Activated T-cell treated with anti-CD3 and anti-CD28 coated beads for 1 hour (primary cell): ENCODE measurements at regions not wholly inside any gene's neighbourhood (a gene's known extent, or its start where the extent isn't known, plus 50 kb on each side); places are given as distances from the start of the nearest gene placed in this dataset.

ENCODE experiments used
- DNase-seq: peaks from one replicate; pipeline ENCODE4 v3.0.0-alpha.2; 2020; ENCODE audit warnings: low read depth

DNA sequence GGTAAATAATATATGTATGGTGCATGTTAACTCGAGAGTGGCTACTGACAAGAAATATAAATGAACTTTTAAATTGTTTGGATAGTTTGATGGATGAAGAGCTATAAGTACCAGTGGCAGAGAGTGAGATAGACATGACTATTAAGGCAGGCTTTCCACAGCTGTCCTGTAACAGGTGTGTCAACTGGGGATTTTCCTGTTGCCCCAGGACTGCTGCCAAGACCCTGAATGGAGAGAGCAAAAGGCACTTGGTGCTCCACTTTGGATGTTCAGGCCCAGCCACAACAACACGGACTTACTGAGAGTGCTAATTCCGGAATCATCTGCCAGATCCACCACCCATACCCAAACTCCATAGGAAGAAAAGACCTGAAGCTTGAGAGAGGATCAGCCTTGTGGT is 215.1 kb downstream of the SEC61B start:
- DNase-seq = no peak

- no peak for DNase-seq
Observed at GRCh38 chr9:99438596-99438995, 216.5 kb downstream of the SEC61B start.

DNA sequence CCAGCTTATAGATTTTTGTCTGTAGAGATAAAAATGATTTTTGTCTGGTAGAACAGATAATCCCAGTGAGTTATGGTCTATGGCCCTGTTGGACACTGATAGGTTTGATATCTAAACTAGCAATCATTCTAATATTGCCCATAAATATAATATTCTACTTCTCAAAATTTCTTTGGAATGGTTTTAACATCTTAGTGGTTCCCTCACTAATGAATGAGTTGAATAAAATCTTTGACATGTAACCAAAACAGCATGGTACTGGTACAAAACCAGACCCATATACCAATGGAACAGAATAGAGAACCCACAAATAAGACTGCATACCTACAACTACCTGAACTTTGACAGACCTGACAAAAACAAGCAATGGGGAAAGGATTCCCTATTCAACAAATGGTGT is 219.7 kb downstream of the SEC61B start:
- no peak for DNase-seq

- no peak for DNase-seq
Observed at GRCh38 chr9:99445371-99445891, 223.3 kb downstream of the SEC61B start.

DNA sequence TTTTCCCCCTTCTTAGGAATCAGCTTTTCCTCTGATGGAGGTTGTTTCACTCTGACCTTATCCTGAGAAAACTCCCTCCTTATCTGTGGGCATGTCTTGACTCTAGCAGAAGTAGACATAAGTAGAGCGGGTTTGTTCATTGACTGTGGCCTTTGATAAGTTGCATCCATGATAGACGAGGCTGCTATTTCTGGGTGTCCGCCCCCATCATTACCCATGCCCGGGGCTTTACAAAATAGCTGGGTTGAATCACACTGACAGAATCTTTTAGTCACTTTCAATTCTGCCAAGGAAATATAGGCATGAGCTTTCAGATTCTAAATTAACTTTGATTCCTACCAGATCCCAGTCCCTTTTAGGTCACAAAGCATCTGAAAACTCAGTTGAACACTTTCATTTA is 223.8 kb downstream of the SEC61B start:
- no peak for DNase-seq

DNA sequence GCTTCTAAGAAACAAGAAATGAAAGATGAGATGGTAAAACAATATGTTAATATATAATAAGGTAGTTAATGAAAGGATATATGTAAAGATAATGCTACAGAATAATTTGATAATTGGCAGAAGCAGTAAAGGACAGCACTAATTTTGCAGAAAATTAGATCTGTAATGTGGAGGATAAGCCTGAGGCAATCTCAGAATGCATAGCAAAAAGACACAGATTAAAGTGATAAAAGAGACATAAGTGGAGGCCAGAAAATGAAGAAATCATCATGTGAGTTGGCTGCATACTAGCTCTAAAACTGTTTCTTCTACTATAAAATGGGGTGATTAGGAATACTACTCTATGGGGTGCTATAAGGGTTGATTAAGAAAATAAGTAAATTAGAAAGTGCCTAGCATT is 225.9 kb downstream of the SEC61B start:
- DNase-seq = no peak

DNA sequence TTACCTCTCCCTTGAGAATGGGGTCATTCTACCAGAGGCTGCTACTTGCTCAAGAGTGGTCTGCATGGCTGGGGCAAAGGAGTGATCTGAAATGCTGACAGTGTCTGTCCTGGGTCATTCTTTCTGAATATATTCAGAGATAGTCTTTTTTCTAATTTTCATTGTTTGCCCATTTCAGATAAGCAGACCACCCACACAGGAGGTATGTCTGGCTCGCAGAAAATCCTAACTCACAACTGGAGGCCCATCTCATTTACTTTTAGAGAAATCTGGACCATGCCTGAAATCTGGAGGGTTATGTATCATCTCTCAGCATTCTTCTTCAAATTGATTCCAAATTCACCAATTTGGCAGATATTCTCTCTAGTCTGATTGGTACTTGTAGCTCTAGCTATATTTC is 227.6 kb downstream of the SEC61B start:
- no peak for DNase-seq

DNA sequence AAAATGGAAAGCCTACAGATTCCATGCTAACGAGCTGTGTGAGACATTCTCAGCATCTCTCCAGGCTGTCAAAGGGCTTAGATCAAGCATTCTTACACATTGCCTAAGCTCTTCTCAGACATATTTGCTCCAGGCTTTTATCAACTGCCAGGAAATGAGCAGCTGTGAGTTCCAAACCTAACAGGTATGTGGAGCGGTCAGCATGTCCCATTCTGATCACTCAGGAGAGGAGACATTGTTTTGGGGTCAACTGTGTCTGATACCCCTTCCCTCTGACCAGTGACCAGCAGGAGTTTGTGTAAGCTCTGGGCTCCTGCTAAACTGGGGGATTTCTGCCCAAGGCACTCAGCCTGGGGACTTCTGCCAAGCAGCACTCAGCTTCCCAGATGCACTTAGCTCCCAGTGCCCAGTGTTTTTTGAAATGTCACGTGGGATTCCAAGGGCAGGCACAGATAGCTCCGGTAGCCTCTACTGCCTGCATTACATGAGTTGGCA is 229.1 kb downstream of the SEC61B start:
- DNase-seq = no peak

DNA sequence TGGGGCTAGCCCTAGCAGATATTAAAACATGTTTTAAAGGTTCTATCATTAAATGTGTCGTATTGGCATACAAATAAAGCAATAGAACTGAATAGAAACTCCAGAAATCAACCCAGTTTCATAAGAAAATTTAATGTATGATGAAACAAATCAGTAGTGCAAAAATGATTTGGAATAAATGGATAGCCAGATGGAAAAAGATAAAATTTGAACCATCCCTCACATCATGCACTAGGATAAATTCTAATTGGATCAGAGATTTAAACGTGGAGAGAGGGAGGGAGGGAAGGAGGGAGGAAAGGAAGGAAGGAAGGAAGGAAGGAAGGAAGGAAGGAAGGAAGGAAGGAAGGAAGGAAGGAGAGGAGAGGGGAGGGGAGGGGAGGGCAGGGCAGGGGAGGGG is 235.3 kb downstream of the SEC61B start:
- DNase-seq = no peak

GRCh38 chr9:99457981-99458380 is 235.9 kb downstream of the SEC61B start:
- DNase-seq = no peak

DNA sequence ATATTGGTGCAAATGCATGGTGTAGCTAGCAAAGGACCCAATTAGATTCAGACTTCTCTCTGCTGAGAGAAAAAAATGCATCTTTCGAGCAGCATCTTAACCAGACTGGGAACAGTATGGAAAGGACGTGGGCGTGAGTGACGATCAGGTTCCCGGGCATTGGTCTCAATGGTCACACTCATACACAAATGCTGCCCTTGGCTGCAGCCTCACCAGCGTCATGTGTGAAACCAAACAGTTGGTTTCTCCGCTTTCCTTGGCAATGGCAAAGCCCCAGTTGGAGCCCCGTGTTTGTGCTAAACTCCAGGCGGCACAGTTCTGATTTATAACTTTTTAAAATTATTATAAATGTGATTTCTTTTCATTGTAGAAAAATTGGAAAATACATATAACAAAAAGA is 237.8 kb downstream of the SEC61B start:
- no peak for DNase-seq

- no peak for DNase-seq
Observed at GRCh38 chr9:99463131-99463530, 241.0 kb downstream of the SEC61B start.

DNA sequence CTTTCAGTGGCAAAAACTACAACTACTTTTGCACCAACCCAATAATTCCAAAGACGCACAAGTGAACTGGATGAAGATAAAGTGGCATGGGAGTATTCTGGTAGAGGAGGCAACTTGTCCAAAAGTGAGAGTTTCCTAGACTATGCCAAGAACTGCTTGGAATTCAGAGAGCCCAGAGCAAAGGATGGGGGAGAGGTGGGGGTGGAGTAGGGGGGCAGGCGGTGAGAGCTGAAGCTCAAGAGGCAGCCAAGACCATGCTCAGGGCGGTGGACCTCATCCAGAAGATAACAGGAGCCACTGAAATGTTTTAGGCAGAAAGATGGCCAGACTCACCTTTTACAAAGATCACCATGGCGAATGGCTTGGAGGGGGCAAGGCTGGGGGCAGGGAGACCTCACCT is 242.5 kb downstream of the SEC61B start:
- no peak for DNase-seq

- no peak for DNase-seq
Observed at GRCh38 chr9:99465231-99465907, 243.3 kb downstream of the SEC61B start.

- DNase-seq = no peak
Observed at GRCh38 chr9:99466104-99466503, 244.0 kb downstream of the SEC61B start.

DNA sequence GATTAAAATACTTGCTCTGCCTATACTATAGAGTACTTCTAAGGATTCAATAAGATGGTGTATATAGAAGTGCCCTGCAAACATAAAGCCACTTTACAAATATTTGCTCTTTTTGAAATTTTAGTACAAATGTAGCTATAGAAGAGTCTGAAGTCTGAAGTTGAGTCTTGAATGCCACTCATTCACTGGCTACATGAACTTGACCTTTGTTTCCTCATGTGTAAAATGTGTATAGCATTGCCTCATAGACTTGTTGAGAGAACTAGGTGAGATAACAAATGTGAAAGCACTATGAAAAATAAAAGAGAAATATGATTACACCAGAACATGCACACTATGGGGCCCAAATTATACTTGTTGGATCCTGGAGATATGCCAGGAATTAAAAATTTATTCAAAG is 244.7 kb downstream of the SEC61B start:
- no peak for DNase-seq

DNA sequence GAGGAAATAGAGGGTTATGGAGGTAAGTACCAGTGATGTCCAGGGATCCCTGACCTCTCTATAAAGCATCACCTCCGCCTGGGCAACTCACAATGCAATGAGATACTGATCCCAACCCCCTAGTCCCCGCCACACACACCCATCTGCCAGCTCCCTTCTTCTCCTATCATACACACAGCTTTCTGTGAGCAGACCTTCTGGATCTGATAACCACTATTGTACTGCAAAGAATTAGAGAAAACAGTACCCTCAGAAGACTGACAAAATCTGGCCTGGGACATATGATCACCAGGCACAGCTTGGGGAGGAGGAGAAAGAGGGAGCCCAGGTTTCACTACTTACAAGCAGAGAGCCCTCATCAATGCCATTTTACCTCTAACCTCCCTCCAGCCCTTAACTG is 249.0 kb downstream of the SEC61B start:
- DNase-seq = no peak

DNA sequence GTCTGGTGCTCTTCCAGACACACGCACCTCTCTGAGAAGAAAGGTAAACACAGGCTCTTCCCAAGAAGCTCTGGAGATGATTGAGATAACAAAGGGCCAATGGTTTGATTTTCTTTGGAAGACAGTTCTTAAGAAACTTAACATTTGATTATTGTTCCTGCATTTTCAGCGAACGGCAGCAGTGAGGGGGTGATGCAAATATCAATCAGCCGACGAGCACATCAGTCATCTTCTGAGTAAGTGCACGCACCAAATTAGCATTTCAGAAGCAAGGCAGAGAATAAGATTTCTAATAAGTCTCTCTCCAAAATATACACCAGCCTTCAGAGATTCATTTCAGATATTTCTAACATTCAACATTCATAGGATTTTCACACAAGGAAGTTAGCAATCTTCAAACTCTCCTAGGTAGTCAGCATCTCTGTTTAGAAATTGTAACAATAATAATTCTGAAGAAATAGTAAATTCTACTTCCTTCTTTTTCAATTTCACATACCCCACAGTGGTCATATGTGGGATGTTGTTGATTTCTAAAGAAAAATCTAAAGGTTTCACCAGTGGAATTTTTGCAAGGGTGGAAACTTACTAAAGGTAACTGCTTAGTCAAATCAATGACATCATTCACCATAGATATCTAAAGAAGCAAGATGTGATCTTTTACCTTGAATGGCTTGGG is 250.3 kb downstream of the SEC61B start:
- no peak for DNase-seq

- no peak for DNase-seq
Observed at GRCh38 chr9:99472916-99473245, 250.8 kb downstream of the SEC61B start.

- no peak for DNase-seq
Observed at GRCh38 chr9:99474186-99474585, 252.1 kb downstream of the SEC61B start.

GRCh38 chr9:99475401-99476065 is 253.5 kb downstream of the SEC61B start:
- no peak for DNase-seq

- DNase-seq = no peak
Observed at GRCh38 chr9:99478469-99479027, 256.5 kb downstream of the SEC61B start.

DNA sequence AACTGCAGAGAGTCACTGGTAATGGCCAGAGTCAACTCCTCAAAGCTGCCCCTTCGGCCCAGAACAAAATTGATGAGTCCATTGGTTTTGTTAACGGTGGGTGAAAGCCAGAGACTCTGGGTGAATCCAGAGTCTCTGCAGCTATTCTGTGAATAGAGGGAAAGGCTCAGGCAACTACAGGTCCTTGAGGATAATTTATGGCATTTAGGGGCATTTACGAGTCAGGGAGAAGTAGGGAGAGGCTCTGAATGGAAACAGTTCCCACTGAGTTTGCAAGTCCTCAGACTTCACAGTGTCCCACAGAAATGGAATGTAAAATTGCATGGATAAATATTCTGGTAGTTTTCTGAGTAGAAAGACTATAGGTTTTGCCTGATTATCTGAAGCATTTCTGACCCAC is 257.8 kb downstream of the SEC61B start:
- DNase-seq = no peak
